Endothelial cell of umbilical vein (primary cell): ENCODE measurements at regions not wholly inside any gene's neighbourhood (a gene's known extent, or its start where the extent isn't known, plus 50 kb on each side); places are given as distances from the start of the nearest gene placed in this dataset.

Experiments used
- BruUV-seq: library from RNA; stranded (reverse); fragments of 400-500 nt; replicated peaks from 2 replicates; lab custom pipeline; 2021; lab: Mats Ljungman, UMichigan
- CTCF ChIA-PET: fragments of 300-600, 350-600 bp; sonication (Branson Sonifier 250); formaldehyde crosslinking; loops from one replicate; lab custom pipeline; 2021; ENCODE audit warnings: antibody characterized with exemption, inconsistent platforms; lab: Charles Lee
- POLR2A ChIA-PET: fragments of 300-600, 350-600 bp; sonication (Branson Sonifier 250); formaldehyde crosslinking; loops from one replicate; lab custom pipeline; 2021; ENCODE audit warnings: antibody characterized with exemption, inconsistent platforms; lab: Charles Lee
- DNase-seq: peaks from one replicate; pipeline ENCODE4 v3.0.0-alpha.2; 2011; ENCODE audit warnings: low read depth, low spot score
- FAIRE-seq: peaks from 2 replicates; lab custom pipeline; 2011; peaks lifted over from hg19 to GRCh38; lab: Jason Lieb, UNC
- H2AFZ ChIP-seq: 2 replicates; pipeline ENCODE4 v1.6.0; 2012; ENCODE audit warnings: low read depth, low read length, control low read depth, inconsistent platforms
- H3K27ac ChIP-seq: 2 replicates; pipeline ENCODE4 v1.5.1; 2011; ENCODE audit warnings: low read depth, mild to moderate bottlenecking, control low read depth, low read length, moderate library complexity; ENCODE audit not compliant: insufficient read depth
- H3K27me3 ChIP-seq, 2 experiments: 2 replicates each; pipeline versions ENCODE4 v1.6.0 to v1.6.1; 2011; ENCODE audit warnings: low read length in 2 of 2, mixed read lengths in 1 of 2; ENCODE audit not compliant: control insufficient read depth in 2 of 2, insufficient read depth in 2 of 2
- H3K36me3 ChIP-seq, 2 experiments: 2 replicates in 1 of 2; 3 replicates in 1 of 2; pipeline ENCODE4 v1.5.1; 2011; ENCODE audit warnings: low read length in 2 of 2, mild to moderate bottlenecking in 1 of 2, moderate library complexity in 1 of 2; ENCODE audit not compliant: control insufficient read depth in 2 of 2, insufficient read depth in 2 of 2; ENCODE audit errors: extremely low read depth in 1 of 2
- H3K4me1 ChIP-seq: 3 replicates; pipeline ENCODE4 v1.5.1; 2011; ENCODE audit warnings: mild to moderate bottlenecking, low read length; ENCODE audit not compliant: control insufficient read depth, insufficient read depth; ENCODE audit errors: extremely low read depth
- H3K4me2 ChIP-seq: 2 replicates; pipeline ENCODE4 v1.6.1; 2011; ENCODE audit warnings: low read length, control low read depth, mixed read lengths; ENCODE audit not compliant: insufficient read depth
- H3K4me3 ChIP-seq, 3 experiments: fragments of 200-600 bp in 1 of 3; sonication (generic), shearing (Covaris generic) in 1 of 3; replicated peaks in 1 of 3; 2 replicates each; pipeline ENCODE4 v1.5.1; 2011 to 2016; ENCODE audit warnings: control low read depth in 3 of 3, low read length in 3 of 3, mild to moderate bottlenecking in 2 of 3, inconsistent platforms in 1 of 3, low read depth in 1 of 3, moderate library complexity in 1 of 3; ENCODE audit not compliant: insufficient read depth in 1 of 3
- H3K79me2 ChIP-seq: 2 replicates; pipeline ENCODE4 v1.6.0; 2012; ENCODE audit warnings: low read length, inconsistent platforms; ENCODE audit not compliant: control insufficient read depth, insufficient read depth
- H3K9ac ChIP-seq: replicated peaks from 2 replicates; pipeline ENCODE3; 2011; ENCODE audit warnings: low read length, control low read depth; ENCODE audit not compliant: insufficient read depth; ENCODE audit errors: extremely low read depth
- H3K9me1 ChIP-seq: replicated peaks from 3 replicates; pipeline ENCODE4 v1.6.0; 2011; ENCODE audit warnings: mild to moderate bottlenecking, low read length; ENCODE audit not compliant: control insufficient read depth, insufficient read depth; ENCODE audit errors: extremely low read depth
- H3K9me3 ChIP-seq: replicated peaks from 2 replicates; pipeline ENCODE4 v1.5.1; 2012; ENCODE audit warnings: low read length, inconsistent platforms; ENCODE audit not compliant: control insufficient read depth, insufficient read depth
- H4K20me1 ChIP-seq: replicated peaks from 2 replicates; pipeline ENCODE3; 2011; ENCODE audit warnings: mild to moderate bottlenecking, low read length; ENCODE audit not compliant: control insufficient read depth, insufficient read depth; ENCODE audit errors: extremely low read depth
- CTCF ChIP-seq, 2 donors: IDR thresholded peaks; 1 replicate in 1 of 2; 2 replicates in 1 of 2; pipeline ENCODE4 v1.5.1; 2011; ENCODE audit warnings: low read length in 2 of 2, mild to moderate bottlenecking in 2 of 2, moderate library complexity in 2 of 2, control low read depth in 1 of 2, inconsistent platforms in 1 of 2, low read depth in 1 of 2; ENCODE audit not compliant: insufficient read depth in 1 of 2; ENCODE audit errors: extremely low read depth in 1 of 2
- EZH2 ChIP-seq: IDR thresholded peaks from 2 replicates; pipeline ENCODE4 v1.6.1; 2012; ENCODE audit warnings: borderline replicate concordance, low read depth, mild to moderate bottlenecking, moderate library complexity, low read length, inconsistent platforms; ENCODE audit not compliant: severe bottlenecking
- FOS ChIP-seq: IDR thresholded peaks from 2 replicates; pipeline ENCODE4 v1.6.1; 2011; ENCODE audit warnings: mild to moderate bottlenecking, low read length, moderate library complexity, borderline replicate concordance; ENCODE audit not compliant: insufficient read depth
- GATA2 ChIP-seq: IDR thresholded peaks from 2 replicates; pipeline ENCODE4 v1.7.0; 2011; ENCODE audit warnings: low read depth, mild to moderate bottlenecking, moderate library complexity, mixed read lengths, low read length; ENCODE audit not compliant: insufficient read length, insufficient read depth
- JUN ChIP-seq: IDR thresholded peaks from 2 replicates; pipeline ENCODE4 v1.6.1; 2011; ENCODE audit warnings: borderline replicate concordance, low read depth; ENCODE audit not compliant: insufficient read length, insufficient read depth
- MAX ChIP-seq: IDR thresholded peaks from 2 replicates; pipeline ENCODE4 v1.6.1; 2011; ENCODE audit not compliant: insufficient read depth, insufficient read length
- MYC ChIP-seq: IDR thresholded peaks from one replicate; pipeline ENCODE4 v1.6.1; 2011; ENCODE audit warnings: mild to moderate bottlenecking, low read depth, low read length
- POLR2A ChIP-seq: IDR thresholded peaks from 2 replicates; pipeline ENCODE4 v1.6.1; 2012; ENCODE audit warnings: low read depth, mild to moderate bottlenecking, control low read depth, low read length
- POLR2AphosphoS5 ChIP-seq: IDR thresholded peaks from 2 replicates; pipeline ENCODE4 v1.6.1; 2012; ENCODE audit warnings: low read depth, mild to moderate bottlenecking, control low read depth, low read length, moderate library complexity; ENCODE audit not compliant: insufficient read depth
- dilution Hi-C: fragments of 300-500 bp; cut with MboI; formaldehyde crosslinking; loops from one replicate; pipeline ENCODE4 v1.15.0; 2019; ENCODE audit warnings: low sequenced_read_pairs; ENCODE audit not compliant: extremely low pct_ligation_motif_present
- intact Hi-C: fragments of 100-400 bp; cut with micrococcal nuclease; formaldehyde crosslinking; loops from one replicate; pipeline ENCODE4 v1.10.0; 2022

GRCh38 chr2:176537932-176538331, 268.7 kb downstream of the MTX2 start:
- no peak for FAIRE-seq
- POLR2A ChIA-PET: no interaction called here
- intact Hi-C loops: no loop called here

More at GRCh38 chr2:176537932-176538331, 268.7 kb downstream of the MTX2 start:
- no peak overlapping the region for H3K4me3 ChIP-seq
- no peaks in the 10 kb centered on the region for H4K20me1 ChIP-seq
- CTCF ChIA-PET: no interaction called here
- H2AFZ ChIP-seq: no peak overlapping the region
- H3K9me1 ChIP-seq: no peaks in the 10 kb centered on the region
- H3K4me2 ChIP-seq: no peak overlapping the region
- dilution Hi-C loops: no loop called here
- H3K9me3 ChIP-seq: no peaks in the 10 kb centered on the region
- H3K9ac ChIP-seq: no peak overlapping the region
- DNase-seq: no peak
- no peaks in the 10 kb centered on the region for H3K36me3 ChIP-seq
- BruUV-seq: no TSS peak
- TF ChIP-seq JUN (no peak), MYC (no peak), GATA2 (no peak), POLR2AphosphoS5 (no peak), EZH2 (no peak), POLR2A (no peak), FOS (no peak), MAX (no peak), CTCF (IDR thresholded peaks at IDR 0.05; ENCODE audit: extremely low read depth in 1 of 2, insufficient read depth in 1 of 2, low read depth in 1 of 2, low read length in 2 of 2) (no peak)
- H3K4me1 ChIP-seq: no peaks in the 10 kb centered on the region
- no peak overlapping the region for H3K27ac ChIP-seq
- H3K27me3 ChIP-seq: no peaks in the 10 kb centered on the region
- H3K79me2 ChIP-seq: no peaks in the 10 kb centered on the region
